SK-N-MC (cell line): ENCODE measurements at regions not wholly inside any gene's neighbourhood (a gene's known extent, or its start where the extent isn't known, plus 50 kb on each side); places are given as distances from the start of the nearest gene placed in this dataset.

Source experiments
- DNase-seq: peaks from one replicate; pipeline ENCODE4 v3.0.0-alpha.2; 2011; ENCODE audit warnings: low read depth, low spot score
- H3K27ac ChIP-seq: fragments of 200-600 bp; sonication (generic); 2 replicates; pipeline ENCODE4 v1.5.1; 2016; ENCODE audit warnings: mixed run types
- H3K36me3 ChIP-seq: fragments of 200-600 bp; sonication (generic); 2 replicates; pipeline ENCODE4 v1.6.1; 2017; ENCODE audit warnings: antibody characterized with exemption, low read length, mixed read lengths; ENCODE audit not compliant: insufficient read depth
- H3K4me3 ChIP-seq: fragments of 200-600 bp; sonication (generic); 2 replicates; pipeline ENCODE4 v1.5.1; 2016
- H3K9ac ChIP-seq: fragments of 200-600 bp; sonication (generic); 2 replicates; pipeline ENCODE4 v1.8.0; 2017; ENCODE audit warnings: mixed run types, mixed read lengths; ENCODE audit not compliant: insufficient read length
- H3K9me3 ChIP-seq: fragments of 200-600 bp; sonication (generic); 2 replicates; pipeline ENCODE4 v1.6.1; 2017; ENCODE audit warnings: low read depth, mild to moderate bottlenecking, antibody characterized with exemption, low read length, moderate library complexity, mixed read lengths
- EZH2 ChIP-seq: fragments of 200-600 bp; sonication (generic); IDR thresholded peaks from one replicate; pipeline ENCODE4 v1.6.1; 2017; ENCODE audit warnings: antibody characterized with exemption
- FOXP2 ChIP-seq: optimal IDR thresholded peaks from 2 replicates; pipeline ENCODE3; 2011; ENCODE audit warnings: mild to moderate bottlenecking, moderate library complexity; ENCODE audit not compliant: insufficient read depth; ENCODE audit errors: extremely low read length, control extremely low read depth
- POLR2AphosphoS5 ChIP-seq: IDR thresholded peaks from 2 replicates; pipeline ENCODE4 v1.6.1; 2012; ENCODE audit warnings: mild to moderate bottlenecking, low read depth, low read length, borderline replicate concordance

- no peak overlapping the region for H3K9ac ChIP-seq
Measured at GRCh38 chr12:113649256-113649830, 177.7 kb upstream of the LHX5 start.

GRCh38 chr12:113647048-113647447, 175.4 kb upstream of the LHX5 start:
- TF ChIP-seq POLR2AphosphoS5: no peak
- TF ChIP-seq FOXP2: no peak
- TF ChIP-seq EZH2: no peak
- no peaks in the 10 kb centered on the region for H3K9me3 ChIP-seq
- no peak overlapping the region for H3K27ac ChIP-seq
- H3K9ac ChIP-seq: no peak overlapping the region
- H3K36me3 ChIP-seq: no peaks in the 10 kb centered on the region
- no peak overlapping the region for H3K4me3 ChIP-seq
- DNase-seq: no peak

More at GRCh38 chr12:113649256-113649830, 177.7 kb upstream of the LHX5 start:
- Histone ChIP-seq H3K27ac (no peak overlapping the region), H3K36me3 (no peaks in the 10 kb centered on the region), H3K4me3 (no peak overlapping the region), H3K9me3 (no peaks in the 10 kb centered on the region)
- no peak for DNase-seq
- TF ChIP-seq POLR2AphosphoS5 (no peak), EZH2 (no peak), FOXP2 (no peak)

- no peak for TF ChIP-seq POLR2AphosphoS5
- TF ChIP-seq FOXP2: no peak
- TF ChIP-seq EZH2: no peak
Measured at GRCh38 chr12:113645603-113646002, 173.9 kb upstream of the LHX5 start.

GRCh38 chr12:113645183-113645582, 173.5 kb upstream of the LHX5 start:
- Histone ChIP-seq H3K4me3 (no peak overlapping the region), H3K36me3 (no peaks in the 10 kb centered on the region), H3K27ac (no peak overlapping the region), H3K9ac (no peak overlapping the region), H3K9me3 (no peaks in the 10 kb centered on the region)
- DNase-seq: no peak
- no peak for TF ChIP-seq EZH2
- no peak for TF ChIP-seq POLR2AphosphoS5
- no peak for TF ChIP-seq FOXP2

More at GRCh38 chr12:113645603-113646002, 173.9 kb upstream of the LHX5 start:
- Histone ChIP-seq H3K4me3 (no peak overlapping the region), H3K36me3 (no peaks in the 10 kb centered on the region), H3K9me3 (no peaks in the 10 kb centered on the region), H3K27ac (no peak overlapping the region), H3K9ac (no peak overlapping the region)
- DNase-seq: no peak

- H3K4me3 ChIP-seq: no peak overlapping the region
- no peaks in the 10 kb centered on the region for H3K9me3 ChIP-seq
- no peak for TF ChIP-seq POLR2AphosphoS5
- no peak for TF ChIP-seq EZH2
- no peak for TF ChIP-seq FOXP2
- DNase-seq: no peak
- H3K36me3 ChIP-seq: no peaks in the 10 kb centered on the region
- H3K9ac ChIP-seq: no peak overlapping the region
- no peak overlapping the region for H3K27ac ChIP-seq
Measured at GRCh38 chr12:113643177-113643974, 171.7 kb upstream of the LHX5 start.

- DNase-seq: no peak
- H3K9ac ChIP-seq: no peak overlapping the region
- no peak overlapping the region for H3K4me3 ChIP-seq
- no peaks in the 10 kb centered on the region for H3K36me3 ChIP-seq
- TF ChIP-seq EZH2: no peak
- no peak for TF ChIP-seq FOXP2
- TF ChIP-seq POLR2AphosphoS5: no peak
- H3K27ac ChIP-seq: no peak overlapping the region
- H3K9me3 ChIP-seq: no peaks in the 10 kb centered on the region
Measured at GRCh38 chr12:113642672-113643071, 171.0 kb upstream of the LHX5 start.

- no peak overlapping the region for H3K9ac ChIP-seq
Measured at GRCh38 chr12:113642216-113642615, 170.5 kb upstream of the LHX5 start.

GRCh38 chr12:113641426-113642030, 169.9 kb upstream of the LHX5 start:
- no peak for TF ChIP-seq POLR2AphosphoS5
- TF ChIP-seq FOXP2: no peak
- TF ChIP-seq EZH2: no peak
- Histone ChIP-seq H3K9me3 (no peaks in the 10 kb centered on the region), H3K27ac (no peak overlapping the region), H3K9ac (no peak overlapping the region), H3K36me3 (no peaks in the 10 kb centered on the region), H3K4me3 (no peak overlapping the region)
- no peak for DNase-seq

More at GRCh38 chr12:113642216-113642615, 170.5 kb upstream of the LHX5 start:
- H3K4me3 ChIP-seq: no peak overlapping the region
- H3K9me3 ChIP-seq: no peaks in the 10 kb centered on the region
- no peak for TF ChIP-seq POLR2AphosphoS5
- no peak for TF ChIP-seq EZH2
- no peak overlapping the region for H3K27ac ChIP-seq
- DNase-seq: no peak
- H3K36me3 ChIP-seq: no peaks in the 10 kb centered on the region
